Prostate gland (tissue), 2 donors: ENCODE measurements at regions not wholly inside any gene's neighbourhood (a gene's known extent, or its start where the extent isn't known, plus 50 kb on each side); places are given as distances from the start of the nearest gene placed in this dataset.

Experiments
- DNase-seq: peaks from one replicate; pipeline ENCODE4 v3.0.0-alpha.2; 2019; ENCODE audit warnings: low spot score
- H3K27ac ChIP-seq, 2 donors: fragments of 200-600 bp; sonication (generic); 2 replicates each; pipeline ENCODE4 v1.5.1; 2017 to 2019
- H3K27me3 ChIP-seq: fragments of 200-600 bp; sonication (generic); replicated peaks from 2 replicates; pipeline ENCODE4 v1.5.1; 2019; ENCODE audit not compliant: insufficient read depth
- H3K36me3 ChIP-seq, 2 donors: fragments of 200-600 bp; sonication (generic); 1 replicate in 1 of 2; 2 replicates in 1 of 2; pipeline versions ENCODE4 v1.5.1 to v1.8.1; 2017 to 2019
- H3K4me1 ChIP-seq: fragments of 200-600 bp; sonication (generic); replicated peaks from 2 replicates; pipeline ENCODE4 v1.5.1; 2019
- H3K4me3 ChIP-seq, 2 donors: fragments of 200-600 bp; sonication (generic); 2 replicates each; pipeline ENCODE4 v1.5.1; 2017 to 2019
- H3K9me3 ChIP-seq: fragments of 200-600 bp; sonication (generic); 2 replicates; pipeline ENCODE4 v1.5.1; 2017
- CTCF ChIP-seq, 4 experiments: fragments of 200-600 bp in 2 of 4; fragments of 450-650 bp in 2 of 4; sonication (generic) in 2 of 4; IDR thresholded peaks; 1 replicate in 3 of 4; 2 replicates in 1 of 4; pipeline ENCODE4 v1.5.1; 2016 to 2019; ENCODE audit warnings: antibody characterized with exemption in 4 of 4, mild to moderate bottlenecking in 2 of 4, moderate library complexity in 2 of 4
- POLR2A ChIP-seq: fragments of 450-650 bp; IDR thresholded peaks from one replicate; pipeline ENCODE4 v1.6.1; 2016; ENCODE audit warnings: antibody characterized with exemption, mild to moderate bottlenecking
- POLR2AphosphoS5 ChIP-seq: sonication (generic); formaldehyde crosslinking; IDR thresholded peaks from one replicate; pipeline ENCODE4 v1.6.1; 2017; ENCODE audit warnings: antibody characterized with exemption
- WGBS: methylation state at CpG from one replicate; pipeline ENCODE4 v1.1.5; 2018; 5-methylcytosine and 5-hydroxymethylcytosine counted together
- intact Hi-C: fragments of 100-400 bp; cut with DNase I; formaldehyde crosslinking; loops from one replicate; pipeline ENCODE4 v1.14.2; 2022

- no peaks in the 10 kb centered on the region for H3K36me3 ChIP-seq
- intact Hi-C loops, result no loop called here
- H3K9me3 ChIP-seq, result no peaks in the 10 kb centered on the region
- DNase-seq, result no peak
- no peaks in the 10 kb centered on the region for H3K27me3 ChIP-seq
- H3K27ac ChIP-seq, result no peak overlapping the region
- TF ChIP-seq CTCF (IDR thresholded peaks at IDR 0.05) (no peak), POLR2AphosphoS5 (no peak), POLR2A (no peak)
- WGBS, result 80% methylated on average over 26 of the region's 26 CpGs
- H3K4me1 ChIP-seq, result no peaks in the 10 kb centered on the region
- H3K4me3 ChIP-seq, result no peak overlapping the region
Observed at GRCh38 chr2:238554468-238555315, 128.0 kb downstream of the ASB1 start.

GRCh38 chr2:238555786-238556542, 129.2 kb downstream of the ASB1 start:
- Histone ChIP-seq H3K4me1 (no peaks in the 10 kb centered on the region), H3K27ac (no peak overlapping the region), H3K9me3 (no peaks in the 10 kb centered on the region), H3K4me3 (no peak overlapping the region), H3K36me3 (no peaks in the 10 kb centered on the region), H3K27me3 (no peaks in the 10 kb centered on the region)
- TF ChIP-seq POLR2AphosphoS5 (no peak), POLR2A (no peak), CTCF (IDR thresholded peaks at IDR 0.05) (no peak)
- WGBS, result 86% methylated on average over 13 of the region's 13 CpGs
- DNase-seq, result no peak
- intact Hi-C loops, result no loop called here

GRCh38 chr2:238557431-238557830, 130.7 kb downstream of the ASB1 start:
- no peak for DNase-seq
- no peaks in the 10 kb centered on the region for H3K9me3 ChIP-seq
- no peaks in the 10 kb centered on the region for H3K4me1 ChIP-seq
- H3K27me3 ChIP-seq, result no peaks in the 10 kb centered on the region
- 94% methylated on average over 5 of the region's 5 CpGs for WGBS
- intact Hi-C loops, result no loop called here
- H3K36me3 ChIP-seq, result no peaks in the 10 kb centered on the region
- H3K27ac ChIP-seq, result no peak overlapping the region
- no peak for TF ChIP-seq POLR2A
- TF ChIP-seq CTCF (IDR thresholded peaks at IDR 0.05), result no peak
- TF ChIP-seq POLR2AphosphoS5, result no peak
- H3K4me3 ChIP-seq, result no peak overlapping the region

GRCh38 chr2:238557936-238558335, 131.2 kb downstream of the ASB1 start:
- no peaks in the 10 kb centered on the region for H3K4me1 ChIP-seq
- no peaks in the 10 kb centered on the region for H3K9me3 ChIP-seq
- intact Hi-C loops, result no loop called here
- no peak for DNase-seq
- 72% methylated on average over 11 of the region's 11 CpGs for WGBS
- no peak overlapping the region for H3K4me3 ChIP-seq
- TF ChIP-seq CTCF (IDR thresholded peaks at IDR 0.05), result no peak
- no peak for TF ChIP-seq POLR2A
- no peak for TF ChIP-seq POLR2AphosphoS5
- H3K36me3 ChIP-seq, result no peaks in the 10 kb centered on the region
- H3K27me3 ChIP-seq, result no peaks in the 10 kb centered on the region
- H3K27ac ChIP-seq, result no peak overlapping the region
